K562 (cell line): ENCODE measurements at regions not wholly inside any gene's neighbourhood (a gene's known extent, or its start where the extent isn't known, plus 50 kb on each side); places are given as distances from the start of the nearest gene placed in this dataset.

Experiments used
- BACH1 ChIP-seq: fragments of 200-800 bp; sonication (Bioruptor generic); IDR thresholded peaks from 2 replicates; pipeline ENCODE4 v1.6.1; 2016; ENCODE audit warnings: missing genetic modification characterization, missing compliant biosample characterization
- BCOR ChIP-seq: fragments of 450-650 bp; IDR thresholded peaks from 2 replicates; pipeline ENCODE4 v1.6.1; 2016
- CBFA2T2 ChIP-seq: fragments of 450-650 bp; conservative IDR thresholded peaks from 2 replicates; pipeline ENCODE4 v1.6.1; 2017; ENCODE audit warnings: mild to moderate bottlenecking
- EHMT2 ChIP-seq: fragments of 450-650 bp; IDR thresholded peaks from 2 replicates; pipeline ENCODE4 v1.6.1; 2018; ENCODE audit warnings: antibody characterized with exemption
- HMGN3 ChIP-seq: IDR thresholded peaks from 2 replicates; pipeline ENCODE4 v1.6.1; 2011; ENCODE audit warnings: borderline replicate concordance, low read depth, mild to moderate bottlenecking, mixed read lengths, low read length; ENCODE audit not compliant: insufficient read length; ENCODE audit errors: extremely low read depth
- L3MBTL2 ChIP-seq: fragments of 450-650 bp; IDR thresholded peaks from 2 replicates; pipeline ENCODE4 v1.6.1; 2016; ENCODE audit warnings: mild to moderate bottlenecking, moderate library complexity
- MTA3 ChIP-seq: fragments of 450-650 bp; formaldehyde crosslinking; IDR thresholded peaks from 2 replicates; pipeline ENCODE4 v1.6.1; 2017; ENCODE audit warnings: mild to moderate bottlenecking, borderline replicate concordance
- TOE1 ChIP-seq, 2 experiments: fragments of 450-650 bp in 1 of 2; sonication (generic) in 1 of 2; formaldehyde crosslinking in 1 of 2; IDR thresholded peaks; 2 replicates each; pipeline versions ENCODE4 v1.7.1 to v1.8.0; 2016 to 2022; ENCODE audit warnings: borderline replicate concordance in 2 of 2, mild to moderate bottlenecking in 2 of 2, antibody characterized with exemption in 1 of 2, inconsistent platforms in 1 of 2, low read depth in 1 of 2, missing genetic modification reagents in 1 of 2, moderate library complexity in 1 of 2
- TSC22D4 ChIP-seq: fragments of 450-650 bp; IDR thresholded peaks from 2 replicates; pipeline ENCODE4 v1.6.1; 2016; ENCODE audit warnings: missing genetic modification characterization, missing biosample characterization, control low read depth
- TF ChIP-seq, protein P1 (sequence below): fragments of 250-450 bp; sonication (Bioruptor Pico); IDR thresholded peaks from 2 replicates; pipeline ENCODE4 v1.5.0; 2021; ENCODE audit warnings: mild to moderate bottlenecking, moderate library complexity
- TF ChIP-seq, protein P2 (sequence below): sonication (generic); formaldehyde crosslinking; IDR thresholded peaks from 2 replicates; pipeline ENCODE4 v1.5.0; 2020; ENCODE audit warnings: missing genetic modification reagents
- TF ChIP-seq, protein P3 (sequence below): fragments of 450-650 bp; IDR thresholded peaks from 2 replicates; pipeline ENCODE4 v1.6.1; 2016; ENCODE audit warnings: mild to moderate bottlenecking
- TF ChIP-seq, protein P4 (sequence below), 2 experiments: fragments of 450-650 bp; conservative IDR thresholded peaks; 2 replicates each; pipeline ENCODE4 v1.6.1; 2017; ENCODE audit warnings: mild to moderate bottlenecking in 2 of 2, moderate library complexity in 2 of 2
- TF ChIP-seq, protein P5 (sequence below): fragments of 150-350 bp; conservative IDR thresholded peaks from 2 replicates; pipeline ENCODE4 v1.6.1; 2014; ENCODE audit warnings: low read length

DNA sequence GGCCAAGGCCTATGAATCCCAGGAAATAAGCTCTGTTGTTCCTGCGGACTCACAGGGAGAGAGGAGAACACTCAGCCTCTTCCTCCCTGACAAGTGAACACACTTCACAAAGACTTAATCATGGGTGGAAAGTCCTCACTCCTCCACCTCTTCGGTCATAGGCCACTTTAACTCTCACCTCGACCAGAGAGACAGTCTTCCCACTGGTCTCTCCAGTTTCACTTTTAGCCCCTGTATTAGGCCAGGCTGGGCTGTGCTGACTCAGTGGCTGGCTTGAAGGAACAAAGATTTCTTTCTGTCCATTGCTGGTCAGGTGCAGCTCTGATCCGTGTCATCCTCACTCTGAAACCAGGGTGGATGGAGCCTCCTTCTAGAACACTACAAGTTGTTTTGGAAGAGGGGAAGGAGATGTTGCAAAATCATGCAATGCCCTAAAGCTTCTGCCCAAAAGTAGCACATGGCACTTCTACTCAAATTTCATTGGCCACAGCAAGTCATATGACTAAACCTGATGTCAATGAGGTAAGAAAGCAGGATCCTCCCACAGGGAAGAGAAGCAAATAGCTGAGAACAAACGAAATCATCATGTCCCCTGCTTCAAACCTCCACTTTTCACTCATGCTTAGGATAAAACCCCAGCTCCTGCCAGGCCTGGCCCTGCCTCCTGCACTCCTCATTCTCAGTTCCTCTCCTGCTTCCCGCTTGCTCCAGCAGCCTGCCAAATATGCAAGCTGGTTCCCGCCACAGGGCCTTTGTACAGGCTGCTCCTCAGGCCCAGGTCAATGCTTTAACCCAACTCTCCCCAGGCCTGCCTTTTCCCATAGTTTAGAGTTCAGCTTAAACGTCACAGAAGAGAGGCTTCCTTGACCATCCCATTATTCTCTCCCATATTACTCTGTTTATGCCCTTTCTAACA, 150.5 kb upstream of the RUNX3 start (continued):
- TF ChIP-seq, protein P1, sequence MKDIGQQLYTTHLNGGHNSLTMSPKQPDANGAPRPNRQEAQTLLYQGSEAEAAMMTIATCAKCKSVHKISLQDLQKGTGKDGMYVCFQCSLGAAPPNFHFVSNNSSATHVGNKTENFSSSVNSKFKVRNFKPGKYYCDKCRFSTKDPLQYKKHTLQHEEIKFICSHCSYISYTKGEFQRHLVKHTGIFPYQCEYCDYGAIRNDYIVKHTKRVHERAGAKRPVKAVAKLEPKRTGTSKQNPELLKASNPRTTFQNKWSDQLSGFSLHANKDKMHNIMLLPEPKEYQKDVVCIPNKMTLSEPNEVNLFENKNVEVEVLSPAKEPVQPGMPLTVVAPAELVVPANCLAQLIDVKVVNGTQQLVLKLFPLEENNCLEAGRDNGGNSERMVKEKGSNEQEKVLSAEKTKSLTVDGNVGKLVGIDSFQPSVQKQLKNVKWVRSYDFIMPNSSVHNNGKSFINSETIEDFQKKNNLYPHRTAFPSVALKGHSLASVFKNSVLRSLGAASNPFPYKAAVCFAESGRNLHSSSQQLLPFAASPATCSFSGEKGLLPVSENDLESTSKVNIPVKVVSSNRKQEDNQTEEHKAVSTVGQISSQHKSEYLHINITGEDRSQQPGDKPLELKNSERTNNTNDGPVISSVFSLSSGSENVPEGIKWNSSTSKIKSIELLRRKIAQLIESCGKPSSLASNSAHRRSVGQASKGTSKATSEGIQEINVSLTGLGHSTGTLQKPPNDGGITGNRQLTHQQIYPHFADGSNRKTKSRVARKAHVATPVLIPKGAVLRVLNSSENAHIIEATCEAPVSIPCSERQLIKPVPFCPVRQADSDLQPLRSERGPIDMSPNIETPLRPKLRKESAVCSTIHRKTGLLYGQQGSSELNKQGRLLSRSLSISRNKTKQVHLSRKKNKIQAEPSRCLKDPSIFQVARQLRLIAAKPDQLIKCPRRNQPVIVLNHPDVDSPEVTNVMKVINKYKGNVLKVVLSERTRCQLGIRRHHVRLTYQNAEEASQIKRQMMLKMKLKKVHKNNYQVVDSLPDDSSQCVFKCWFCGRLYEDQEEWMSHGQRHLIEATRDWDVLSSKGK (CRISPR knock-in tag) = no peak
- TF ChIP-seq EHMT2 (no peak), L3MBTL2 (peak; percentile 98), HMGN3 (no peak), MTA3 (0 out of 2 replicates have a peak, but pooled peaks have one; percentile 14), CBFA2T2 (peak; percentile 13; the same call in 1 of the 2 replicates), BCOR (peak; percentile 65; the same call in 1 of the 2 replicates), TOE1 (IDR thresholded peaks at IDR 0.05; ENCODE audit: borderline replicate concordance) (0 out of 2 replicates have a peak, but pooled peaks have one; percentile 60), TOE1 (CRISPR knock-in tag; IDR thresholded peaks at IDR 0.05; ENCODE audit: borderline replicate concordance, low read depth) (no peak), BACH1 (tag) (peak; percentile 86), TSC22D4 (tag) (no peak)
- TF ChIP-seq, protein P2, sequence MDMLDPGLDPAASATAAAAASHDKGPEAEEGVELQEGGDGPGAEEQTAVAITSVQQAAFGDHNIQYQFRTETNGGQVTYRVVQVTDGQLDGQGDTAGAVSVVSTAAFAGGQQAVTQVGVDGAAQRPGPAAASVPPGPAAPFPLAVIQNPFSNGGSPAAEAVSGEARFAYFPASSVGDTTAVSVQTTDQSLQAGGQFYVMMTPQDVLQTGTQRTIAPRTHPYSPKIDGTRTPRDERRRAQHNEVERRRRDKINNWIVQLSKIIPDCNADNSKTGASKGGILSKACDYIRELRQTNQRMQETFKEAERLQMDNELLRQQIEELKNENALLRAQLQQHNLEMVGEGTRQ (CRISPR knock-in tag) = peak; percentile 72
- TF ChIP-seq, protein P3, sequence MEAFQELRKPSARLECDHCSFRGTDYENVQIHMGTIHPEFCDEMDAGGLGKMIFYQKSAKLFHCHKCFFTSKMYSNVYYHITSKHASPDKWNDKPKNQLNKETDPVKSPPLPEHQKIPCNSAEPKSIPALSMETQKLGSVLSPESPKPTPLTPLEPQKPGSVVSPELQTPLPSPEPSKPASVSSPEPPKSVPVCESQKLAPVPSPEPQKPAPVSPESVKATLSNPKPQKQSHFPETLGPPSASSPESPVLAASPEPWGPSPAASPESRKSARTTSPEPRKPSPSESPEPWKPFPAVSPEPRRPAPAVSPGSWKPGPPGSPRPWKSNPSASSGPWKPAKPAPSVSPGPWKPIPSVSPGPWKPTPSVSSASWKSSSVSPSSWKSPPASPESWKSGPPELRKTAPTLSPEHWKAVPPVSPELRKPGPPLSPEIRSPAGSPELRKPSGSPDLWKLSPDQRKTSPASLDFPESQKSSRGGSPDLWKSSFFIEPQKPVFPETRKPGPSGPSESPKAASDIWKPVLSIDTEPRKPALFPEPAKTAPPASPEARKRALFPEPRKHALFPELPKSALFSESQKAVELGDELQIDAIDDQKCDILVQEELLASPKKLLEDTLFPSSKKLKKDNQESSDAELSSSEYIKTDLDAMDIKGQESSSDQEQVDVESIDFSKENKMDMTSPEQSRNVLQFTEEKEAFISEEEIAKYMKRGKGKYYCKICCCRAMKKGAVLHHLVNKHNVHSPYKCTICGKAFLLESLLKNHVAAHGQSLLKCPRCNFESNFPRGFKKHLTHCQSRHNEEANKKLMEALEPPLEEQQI = no peak
- TF ChIP-seq, protein P4, sequence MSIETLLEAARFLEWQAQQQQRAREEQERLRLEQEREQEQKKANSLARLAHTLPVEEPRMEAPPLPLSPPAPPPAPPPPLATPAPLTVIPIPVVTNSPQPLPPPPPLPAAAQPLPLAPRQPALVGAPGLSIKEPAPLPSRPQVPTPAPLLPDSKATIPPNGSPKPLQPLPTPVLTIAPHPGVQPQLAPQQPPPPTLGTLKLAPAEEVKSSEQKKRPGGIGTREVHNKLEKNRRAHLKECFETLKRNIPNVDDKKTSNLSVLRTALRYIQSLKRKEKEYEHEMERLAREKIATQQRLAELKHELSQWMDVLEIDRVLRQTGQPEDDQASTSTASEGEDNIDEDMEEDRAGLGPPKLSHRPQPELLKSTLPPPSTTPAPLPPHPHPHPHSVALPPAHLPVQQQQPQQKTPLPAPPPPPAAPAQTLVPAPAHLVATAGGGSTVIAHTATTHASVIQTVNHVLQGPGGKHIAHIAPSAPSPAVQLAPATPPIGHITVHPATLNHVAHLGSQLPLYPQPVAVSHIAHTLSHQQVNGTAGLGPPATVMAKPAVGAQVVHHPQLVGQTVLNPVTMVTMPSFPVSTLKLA (conservative IDR thresholded peaks at IDR 0.05) = no peak
- TF ChIP-seq, protein P5, sequence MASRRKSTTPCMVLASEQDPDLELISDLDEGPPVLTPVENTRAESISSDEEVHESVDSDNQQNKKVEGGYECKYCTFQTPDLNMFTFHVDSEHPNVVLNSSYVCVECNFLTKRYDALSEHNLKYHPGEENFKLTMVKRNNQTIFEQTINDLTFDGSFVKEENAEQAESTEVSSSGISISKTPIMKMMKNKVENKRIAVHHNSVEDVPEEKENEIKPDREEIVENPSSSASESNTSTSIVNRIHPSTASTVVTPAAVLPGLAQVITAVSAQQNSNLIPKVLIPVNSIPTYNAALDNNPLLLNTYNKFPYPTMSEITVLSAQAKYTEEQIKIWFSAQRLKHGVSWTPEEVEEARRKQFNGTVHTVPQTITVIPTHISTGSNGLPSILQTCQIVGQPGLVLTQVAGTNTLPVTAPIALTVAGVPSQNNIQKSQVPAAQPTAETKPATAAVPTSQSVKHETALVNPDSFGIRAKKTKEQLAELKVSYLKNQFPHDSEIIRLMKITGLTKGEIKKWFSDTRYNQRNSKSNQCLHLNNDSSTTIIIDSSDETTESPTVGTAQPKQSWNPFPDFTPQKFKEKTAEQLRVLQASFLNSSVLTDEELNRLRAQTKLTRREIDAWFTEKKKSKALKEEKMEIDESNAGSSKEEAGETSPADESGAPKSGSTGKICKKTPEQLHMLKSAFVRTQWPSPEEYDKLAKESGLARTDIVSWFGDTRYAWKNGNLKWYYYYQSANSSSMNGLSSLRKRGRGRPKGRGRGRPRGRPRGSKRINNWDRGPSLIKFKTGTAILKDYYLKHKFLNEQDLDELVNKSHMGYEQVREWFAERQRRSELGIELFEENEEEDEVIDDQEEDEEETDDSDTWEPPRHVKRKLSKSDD = no peak
